ENCODE measurements at regions not wholly inside any gene's neighbourhood (a gene's known extent, or its start where the extent isn't known, plus 50 kb on each side); places are given as distances from the start of the nearest gene placed in this dataset.

DNA sequence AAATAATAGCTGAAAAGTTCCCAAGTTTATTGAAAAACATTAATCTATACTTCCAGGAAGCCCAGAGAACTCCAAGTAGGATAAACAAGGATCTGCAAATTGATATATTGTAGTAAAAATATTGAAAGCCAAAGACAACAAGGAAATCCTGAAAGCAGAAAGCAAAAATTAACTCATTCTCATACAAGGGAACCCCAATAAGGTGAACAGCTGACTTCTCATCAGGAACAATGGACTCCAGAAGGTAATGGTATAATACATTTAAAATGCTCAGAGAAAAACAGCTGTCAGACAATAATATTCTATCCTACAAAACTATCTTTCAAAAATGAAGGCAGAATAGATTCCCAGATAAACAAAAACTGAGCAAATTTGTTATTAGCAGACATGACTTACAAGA lies 138.1 kb upstream of the BMP4 start:
- DNase-seq: no peak

- DNase-seq: no peak
These were observed 141.9 kb upstream of the BMP4 start for GRCh38 chr14:54098536-54098935.

DNA sequence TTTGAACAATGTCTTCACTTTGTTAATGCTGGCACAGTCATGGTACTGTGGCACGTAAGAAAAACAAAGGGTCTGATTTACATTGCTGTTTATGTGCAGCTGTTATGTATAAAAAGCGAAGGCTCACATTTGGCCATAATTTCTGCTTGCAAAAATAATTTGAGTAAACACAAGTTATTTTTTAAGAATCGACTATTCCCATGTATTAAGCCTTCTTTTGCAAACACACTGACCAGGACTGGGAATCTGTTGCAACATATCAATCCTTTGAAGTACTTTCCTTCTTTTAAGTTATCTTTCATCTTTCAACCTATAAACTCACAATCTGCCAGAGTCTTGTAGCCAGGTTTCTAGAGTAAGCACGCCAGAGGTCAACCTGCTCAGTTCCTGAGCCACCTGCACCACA lies 145.4 kb upstream of the BMP4 start:
- DNase-seq: no peak

DNA sequence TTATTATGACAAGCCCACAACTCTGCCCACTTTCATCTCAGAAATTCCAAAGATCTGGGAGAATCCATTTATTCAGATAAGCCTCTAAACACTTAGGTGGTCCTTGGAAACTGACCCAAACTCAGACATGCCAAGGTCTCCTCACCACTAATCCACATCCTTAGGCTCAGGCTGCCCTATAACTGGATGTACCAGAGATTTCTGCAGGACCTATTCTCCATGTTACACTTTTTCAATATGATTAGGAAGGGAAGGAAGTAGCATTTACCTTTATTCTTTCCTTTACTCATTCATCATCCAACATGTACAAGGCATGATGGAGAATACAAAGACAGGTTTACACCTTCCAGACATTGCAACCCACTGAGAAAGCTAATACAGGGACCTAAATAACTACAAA lies 145.9 kb upstream of the BMP4 start:
- DNase-seq: no peak

GRCh38 chr14:54104601-54105145 lies 148.0 kb upstream of the BMP4 start:
- DNase-seq: no peak

DNA sequence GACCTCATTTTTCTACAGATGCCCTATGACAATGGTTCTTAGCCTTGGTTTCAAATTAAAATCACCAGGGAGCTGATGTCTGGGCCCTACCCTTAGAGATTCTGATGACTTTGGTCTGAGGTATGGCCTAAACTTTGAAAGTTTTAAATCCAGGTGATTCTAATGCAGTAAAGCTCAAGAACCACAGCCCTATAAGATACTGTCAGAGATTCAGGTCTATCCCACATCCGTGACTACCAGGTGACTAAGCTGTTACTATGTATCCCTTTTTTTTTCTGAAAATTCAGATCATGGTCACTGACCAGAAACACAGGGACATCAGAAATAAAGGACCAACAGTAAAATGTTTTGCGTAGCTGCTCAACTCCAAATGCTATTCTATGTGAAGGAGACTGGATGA lies 148.8 kb upstream of the BMP4 start:
- no peak for DNase-seq

DNA sequence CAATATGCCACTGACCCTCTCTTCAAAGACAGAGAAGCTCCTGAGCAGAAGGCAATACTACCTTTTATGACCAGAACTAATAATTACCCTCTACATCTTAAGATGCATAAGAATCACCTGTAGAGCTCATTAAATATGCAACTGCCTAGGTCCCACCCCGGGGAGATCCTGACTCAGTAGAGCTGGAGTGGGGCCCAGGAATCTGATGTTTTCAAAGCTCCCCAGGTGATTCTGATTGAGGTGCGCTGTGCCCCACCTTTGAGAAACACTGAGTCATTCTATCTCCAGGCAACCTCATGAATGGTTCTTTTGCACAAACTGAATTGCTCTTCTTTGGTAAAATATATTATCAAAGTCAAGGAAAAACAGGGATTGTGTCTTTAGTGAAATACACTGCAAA lies 149.3 kb upstream of the BMP4 start:
- DNase-seq: no peak

DNA sequence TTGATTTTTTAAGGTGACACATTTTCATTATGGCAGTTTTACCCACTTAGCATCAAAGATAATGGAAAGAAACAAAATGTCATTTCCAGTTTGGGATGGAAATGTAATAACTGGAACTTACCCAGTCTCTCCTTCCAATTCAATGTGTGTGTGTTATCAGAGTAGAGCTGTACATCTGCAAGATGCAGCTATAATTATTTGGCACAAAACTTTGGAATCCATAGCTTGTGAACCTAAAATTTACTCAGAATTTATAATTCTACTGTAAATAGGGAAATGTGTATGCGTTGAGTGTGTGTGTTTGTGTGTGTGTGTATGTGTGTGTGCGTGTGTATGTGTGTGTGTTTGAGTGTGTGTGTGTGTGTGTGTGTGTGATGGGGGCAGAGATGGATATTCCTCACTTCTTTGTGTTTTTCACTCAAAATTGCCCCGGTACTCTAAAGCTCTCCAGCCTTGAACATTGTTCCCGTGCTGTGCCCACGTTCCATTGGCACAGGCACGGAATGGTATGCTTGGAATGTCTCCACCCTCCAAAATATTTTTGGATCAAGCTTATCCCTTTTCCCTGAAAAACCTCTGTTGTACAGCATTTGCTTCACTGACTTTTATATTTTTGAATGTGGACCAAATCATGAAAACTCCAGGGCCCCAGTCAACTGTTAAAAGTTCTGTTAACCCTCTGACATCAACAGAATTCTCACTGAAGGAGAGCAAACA lies 150.2 kb upstream of the BMP4 start:
- no peak for DNase-seq

DNA sequence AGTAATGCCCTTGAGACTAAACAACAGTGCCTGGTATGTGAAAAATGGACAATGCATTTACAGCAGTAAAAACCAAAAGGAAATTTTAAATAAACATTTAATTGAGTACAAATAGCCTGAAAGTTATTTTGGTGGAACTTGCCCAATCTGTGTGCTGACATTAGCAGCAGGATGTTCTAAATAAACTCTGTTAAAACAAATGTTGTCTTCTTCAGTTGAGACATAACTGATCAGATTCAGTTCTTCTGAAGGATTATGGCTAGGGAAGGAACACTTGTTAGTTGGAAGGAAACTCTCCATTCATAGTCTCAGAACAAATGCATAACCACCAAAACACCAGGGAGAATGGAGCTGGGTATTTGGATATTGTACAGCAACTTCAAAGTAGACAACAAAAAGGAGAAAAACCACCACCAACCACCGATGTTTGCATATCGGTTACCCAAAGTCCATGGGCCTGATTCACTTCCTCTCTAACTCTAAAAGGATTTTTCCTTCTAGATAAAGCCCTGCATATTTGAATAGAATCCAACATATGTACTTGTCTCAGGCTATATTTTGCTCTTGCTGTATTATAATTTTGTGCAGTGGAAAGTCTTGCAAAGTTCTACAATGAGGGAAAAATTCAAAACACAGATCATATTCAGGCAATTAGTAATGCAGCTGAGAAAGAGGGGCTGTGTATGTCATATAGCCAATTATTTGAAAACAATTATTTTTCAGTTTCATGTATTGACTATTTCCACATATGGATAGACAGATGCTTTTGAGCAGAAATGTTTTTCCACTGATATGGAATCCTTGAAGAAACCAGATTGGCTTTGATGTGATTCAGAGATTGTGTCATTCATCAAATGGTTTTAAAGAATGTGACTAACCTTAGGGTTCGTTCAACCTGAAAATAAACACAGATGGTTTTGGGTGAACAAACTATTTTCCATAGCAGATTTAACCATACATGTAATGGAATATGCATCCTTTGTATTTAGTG lies 152.2 kb upstream of the BMP4 start:
- DNase-seq: no peak

- no peak for DNase-seq
These were observed 153.0 kb upstream of the BMP4 start for GRCh38 chr14:54109521-54110120.

GRCh38 chr14:54114941-54115340 lies 158.3 kb upstream of the BMP4 start:
- no peak for DNase-seq

DNA sequence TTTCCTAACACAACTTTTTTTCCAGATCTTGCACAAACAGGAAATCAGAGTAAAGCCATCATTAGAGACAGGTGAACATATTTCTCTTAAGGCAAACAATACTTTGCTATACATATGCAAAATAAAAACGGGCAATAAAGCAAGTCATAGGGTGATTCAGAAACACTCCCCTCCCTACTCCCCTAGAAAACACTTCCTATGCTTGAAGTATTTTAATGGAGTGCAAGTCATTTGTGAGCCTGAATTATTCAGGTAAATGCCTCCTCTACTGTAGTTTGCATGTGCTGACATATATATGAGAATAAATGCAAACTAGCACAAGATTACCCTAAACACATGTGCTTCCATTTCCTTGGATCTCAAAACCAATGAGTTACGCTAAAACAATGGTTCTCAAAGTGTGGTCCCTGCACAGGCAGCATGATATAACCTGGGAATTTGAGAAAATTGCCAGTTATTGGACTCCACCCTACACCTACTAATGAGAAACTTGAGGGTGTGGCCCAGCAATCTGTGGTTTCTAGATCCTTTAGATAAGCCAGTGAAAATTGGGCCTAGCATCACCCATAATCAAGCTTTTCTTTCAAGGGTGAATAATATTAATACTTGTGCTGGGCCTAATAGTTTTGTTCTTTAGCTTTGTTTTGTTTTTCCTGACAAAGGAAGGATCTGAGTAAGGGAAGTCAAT lies 159.7 kb upstream of the BMP4 start:
- DNase-seq: peak; percentile 95

GRCh38 chr14:54116972-54117371 lies 160.3 kb upstream of the BMP4 start:
- no peak for DNase-seq

- DNase-seq: no peak
These were observed 160.8 kb upstream of the BMP4 start for GRCh38 chr14:54117396-54117795.

GRCh38 chr14:54117924-54118323 lies 161.3 kb upstream of the BMP4 start:
- DNase-seq: no peak

DNA sequence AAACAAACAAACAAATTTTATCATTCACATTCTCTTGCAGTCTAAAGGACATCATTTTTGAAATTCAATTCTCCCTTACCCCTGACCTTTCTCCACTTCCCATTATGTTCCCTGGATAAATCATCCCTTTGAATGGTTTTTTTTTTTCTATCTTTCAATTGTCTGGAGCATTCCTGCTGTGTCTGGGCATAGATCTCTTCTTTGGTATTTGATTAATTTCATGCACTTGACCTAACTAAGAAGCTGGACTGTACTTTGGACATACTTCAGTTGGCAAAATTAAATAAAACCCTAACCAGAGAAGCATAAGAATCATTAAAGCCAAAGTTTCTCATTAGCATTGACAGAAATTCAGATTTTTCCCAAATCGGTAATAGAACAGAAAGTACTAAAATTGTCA lies 163.6 kb upstream of the BMP4 start:
- DNase-seq: no peak

GRCh38 chr14:54121466-54122027 lies 164.9 kb upstream of the BMP4 start:
- no peak for DNase-seq

DNA sequence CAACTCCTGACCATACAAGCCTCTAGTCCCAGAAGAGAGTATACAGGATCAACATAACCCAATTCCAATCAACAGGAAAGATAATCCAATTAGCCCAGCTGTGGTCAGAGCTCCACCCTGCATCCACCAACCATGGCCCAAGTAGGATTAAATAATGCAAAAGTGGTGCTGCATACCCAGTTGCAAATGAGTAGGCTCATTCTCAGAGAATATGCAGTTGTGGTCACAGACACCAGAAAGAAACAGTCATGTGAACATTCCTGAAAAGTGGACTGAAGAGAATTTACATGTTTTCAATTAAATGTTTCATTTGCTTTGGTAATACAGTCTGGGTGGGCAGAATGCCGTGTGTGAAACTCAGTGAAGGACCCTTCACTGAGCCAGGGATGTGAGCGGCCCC lies 167.2 kb upstream of the BMP4 start:
- no peak for DNase-seq

GRCh38 chr14:54125109-54125508 lies 168.5 kb upstream of the BMP4 start:
- DNase-seq: no peak

DNA sequence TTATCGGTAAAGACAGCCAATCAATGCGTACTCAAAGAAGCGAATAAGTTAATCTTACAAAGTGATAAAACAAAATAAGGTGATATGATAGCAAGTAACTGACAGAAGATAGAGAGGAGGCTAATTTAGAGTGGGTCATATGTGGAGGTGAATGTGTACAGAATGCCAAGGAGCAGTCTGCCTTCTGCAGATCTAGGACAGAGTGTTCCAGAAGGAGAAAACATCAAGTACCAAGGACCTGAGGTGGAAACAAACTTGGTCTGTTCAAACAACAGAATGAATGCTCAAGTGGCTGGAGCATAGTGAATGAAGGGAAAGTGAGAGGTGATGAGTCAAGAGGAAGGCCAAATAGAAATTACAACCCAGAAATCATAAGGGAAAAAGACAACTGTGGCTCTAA lies 170.3 kb upstream of the BMP4 start:
- no peak for DNase-seq

- DNase-seq: no peak
These were observed 170.9 kb upstream of the BMP4 start for GRCh38 chr14:54127526-54127925.

DNA sequence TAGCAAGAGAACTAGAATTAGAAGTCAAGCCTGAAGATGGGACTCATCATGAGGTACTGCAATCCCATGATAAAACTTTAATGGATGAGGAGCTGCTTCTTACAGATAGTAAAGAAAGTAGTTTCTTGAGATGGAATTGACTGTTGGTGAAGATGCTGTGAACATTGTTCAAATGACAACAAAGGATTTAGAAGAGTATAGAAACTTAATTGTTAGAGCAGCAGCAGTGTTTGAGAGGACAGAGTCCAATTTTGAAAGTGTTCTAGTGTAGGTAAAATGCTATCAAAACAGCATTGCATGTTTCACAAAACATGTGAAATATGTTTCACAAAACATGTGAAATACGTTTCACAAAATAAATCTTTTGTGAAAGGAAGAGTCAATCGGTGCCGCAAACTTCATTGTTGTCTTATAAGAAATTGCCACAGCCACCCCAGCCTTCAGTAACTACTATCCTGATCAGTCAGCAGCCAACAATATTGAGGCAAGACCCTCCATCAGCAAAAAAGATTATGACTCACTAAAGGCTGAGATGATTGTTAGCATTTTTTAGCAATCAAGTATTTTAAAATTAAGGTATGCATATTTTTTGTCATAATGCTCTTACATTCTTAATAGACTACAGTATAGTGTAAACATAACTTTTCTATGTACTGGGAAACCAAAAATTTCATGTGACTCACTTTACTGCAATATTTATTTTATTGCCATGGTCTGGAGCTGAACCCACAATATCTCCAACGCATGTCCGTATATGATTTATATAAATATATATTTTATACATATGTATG lies 173.4 kb upstream of the BMP4 start:
- no peak for DNase-seq
